Muscle of leg (tissue), 3 donors: ENCODE measurements at regions not wholly inside any gene's neighbourhood (a gene's known extent, or its start where the extent isn't known, plus 50 kb on each side); places are given as distances from the start of the nearest gene placed in this dataset.

Experiments
- DNase-seq: peaks from one replicate; pipeline ENCODE4 v3.0.0; 2013
- H3K27ac ChIP-seq: one replicate; pipeline ENCODE4 v1.5.1; 2013; ENCODE audit warnings: mild to moderate bottlenecking, low read length, control low read depth
- H3K27me3 ChIP-seq: one replicate; pipeline ENCODE4 v1.6.1; 2013; ENCODE audit warnings: low read length; ENCODE audit not compliant: control insufficient read depth, insufficient read depth
- H3K36me3 ChIP-seq: one replicate; pipeline ENCODE4 v1.6.1; 2013; ENCODE audit warnings: low read length; ENCODE audit not compliant: control insufficient read depth, insufficient read depth
- H3K4me1 ChIP-seq: one replicate; pipeline ENCODE4 v1.6.1; 2013; ENCODE audit warnings: low read length; ENCODE audit not compliant: control insufficient read depth, insufficient read depth
- H3K4me3 ChIP-seq: one replicate; pipeline ENCODE4 v1.5.1; 2013; ENCODE audit warnings: low read length, control low read depth
- H3K9me3 ChIP-seq: replicated peaks from 2 replicates; pipeline ENCODE4 v1.6.1; 2013; ENCODE audit warnings: low read depth, low read length; ENCODE audit not compliant: control insufficient read depth
- WGBS: methylation state at CpG from one replicate; pipeline ENCODE4 v1.1.5; 2013; ENCODE audit warnings: missing lambda C conversion rate; ENCODE audit not compliant: insufficient coverage; 5-methylcytosine and 5-hydroxymethylcytosine counted together

GRCh38 chr7:46209611-46210388 lies 288.7 kb upstream of the IGFBP3 start:
- WGBS = no CpG with 5 or more reads among the region's 9 CpGs
- H3K27me3 ChIP-seq = no peaks in the 10 kb centered on the region
- H3K36me3 ChIP-seq = no peaks in the 10 kb centered on the region
- H3K9me3 ChIP-seq = no peaks in the 10 kb centered on the region
- peaks cover 5% of the 10 kb centered on the region for H3K4me1 ChIP-seq
- no peak overlapping the region for H3K4me3 ChIP-seq
- H3K27ac ChIP-seq = no peak overlapping the region
- DNase-seq = no peak

GRCh38 chr7:46208635-46209525 lies 287.8 kb upstream of the IGFBP3 start:
- no peaks in the 10 kb centered on the region for H3K9me3 ChIP-seq
- 46% methylated on average over 12 of the region's 12 CpGs for WGBS
- no peaks in the 10 kb centered on the region for H3K27me3 ChIP-seq
- H3K4me3 ChIP-seq = no peak overlapping the region
- peak; percentile 69 for DNase-seq
- no peaks in the 10 kb centered on the region for H3K36me3 ChIP-seq
- peak overlapping the region; percentile 82 for H3K27ac ChIP-seq
- H3K4me1 ChIP-seq = peaks cover 5% of the 10 kb centered on the region

- no CpG with 5 or more reads among the region's 5 CpGs for WGBS
- Histone ChIP-seq H3K27me3 (no peaks in the 10 kb centered on the region), H3K4me1 (peaks cover 5% of the 10 kb centered on the region), H3K36me3 (no peaks in the 10 kb centered on the region), H3K9me3 (no peaks in the 10 kb centered on the region), H3K27ac (peak overlapping the region; percentile 57), H3K4me3 (no peak overlapping the region)
- no peak for DNase-seq
Observed at GRCh38 chr7:46207931-46208634, 287.0 kb upstream of the IGFBP3 start.

- DNase-seq = no peak
- H3K4me1 ChIP-seq = peaks cover 5% of the 10 kb centered on the region
- no peaks in the 10 kb centered on the region for H3K27me3 ChIP-seq
- no peak overlapping the region for H3K4me3 ChIP-seq
- no peaks in the 10 kb centered on the region for H3K36me3 ChIP-seq
- H3K9me3 ChIP-seq = no peaks in the 10 kb centered on the region
- WGBS = no CpG with 5 or more reads among the region's 4 CpGs
- H3K27ac ChIP-seq = no peak overlapping the region
Observed at GRCh38 chr7:46206476-46207060, 285.5 kb upstream of the IGFBP3 start.

GRCh38 chr7:46205478-46205877 lies 284.4 kb upstream of the IGFBP3 start:
- no peaks in the 10 kb centered on the region for H3K36me3 ChIP-seq
- 84% methylated on average over 3 of the region's 5 CpGs for WGBS

GRCh38 chr7:46203926-46204325 lies 282.9 kb upstream of the IGFBP3 start:
- Histone ChIP-seq H3K9me3 (no peaks in the 10 kb centered on the region), H3K36me3 (no peaks in the 10 kb centered on the region), H3K4me3 (no peak overlapping the region), H3K27me3 (no peaks in the 10 kb centered on the region), H3K27ac (no peak overlapping the region), H3K4me1 (peaks cover 5% of the 10 kb centered on the region)
- DNase-seq = no peak
- 91% methylated on average over 7 of the region's 7 CpGs for WGBS

More at GRCh38 chr7:46205478-46205877, 284.4 kb upstream of the IGFBP3 start:
- no peaks in the 10 kb centered on the region for H3K9me3 ChIP-seq
- no peak for DNase-seq
- H3K4me3 ChIP-seq = no peak overlapping the region
- peaks cover 5% of the 10 kb centered on the region for H3K4me1 ChIP-seq
- no peaks in the 10 kb centered on the region for H3K27me3 ChIP-seq
- H3K27ac ChIP-seq = no peak overlapping the region

- H3K27me3 ChIP-seq = no peaks in the 10 kb centered on the region
- H3K4me3 ChIP-seq = no peak overlapping the region
- WGBS = 100% methylated on average over 1 of the region's 2 CpGs
- no peak for DNase-seq
- H3K9me3 ChIP-seq = no peaks in the 10 kb centered on the region
- no peak overlapping the region for H3K27ac ChIP-seq
- H3K36me3 ChIP-seq = no peaks in the 10 kb centered on the region
- H3K4me1 ChIP-seq = no peaks in the 10 kb centered on the region
Observed at GRCh38 chr7:46202379-46202778, 281.3 kb upstream of the IGFBP3 start.

- no peak for DNase-seq
- no peaks in the 10 kb centered on the region for H3K27me3 ChIP-seq
- no peaks in the 10 kb centered on the region for H3K9me3 ChIP-seq
- no CpG with 5 or more reads among the region's 4 CpGs for WGBS
- H3K36me3 ChIP-seq = no peaks in the 10 kb centered on the region
- no peak overlapping the region for H3K4me3 ChIP-seq
- no peaks in the 10 kb centered on the region for H3K4me1 ChIP-seq
- H3K27ac ChIP-seq = no peak overlapping the region
Observed at GRCh38 chr7:46201961-46202360, 280.9 kb upstream of the IGFBP3 start.

- Histone ChIP-seq H3K9me3 (no peaks in the 10 kb centered on the region), H3K27me3 (no peaks in the 10 kb centered on the region), H3K4me1 (no peaks in the 10 kb centered on the region), H3K27ac (no peak overlapping the region), H3K4me3 (no peak overlapping the region), H3K36me3 (no peaks in the 10 kb centered on the region)
- no CpG with 5 or more reads among the region's 1 CpG for WGBS
- DNase-seq = peak; percentile 82
Observed at GRCh38 chr7:46198701-46199100, 277.6 kb upstream of the IGFBP3 start.
